DND-41 (cell line): ENCODE measurements at regions not wholly inside any gene's neighbourhood (a gene's known extent, or its start where the extent isn't known, plus 50 kb on each side); places are given as distances from the start of the nearest gene placed in this dataset.

Experiments used
- ATAC-seq: fragments of 200-7000 bp; cut with Tn5 transposase; 3 replicates; pipeline ENCODE4 v1.9.1; 2021; ENCODE audit warnings: low read depth; ENCODE audit not compliant: insufficient read depth
- DNase-seq: peaks from one replicate; pipeline ENCODE4 v3.0.0-alpha.2; 2020
- H2AFZ ChIP-seq: 2 replicates; pipeline ENCODE4 v1.6.0; 2012; ENCODE audit warnings: low read depth, low read length
- H3K27ac ChIP-seq: 2 replicates; pipeline ENCODE4 v1.5.1; 2012; ENCODE audit warnings: low read length, inconsistent platforms
- H3K27me3 ChIP-seq: fragments of 200-600 bp; sonication (generic); 2 replicates; pipeline ENCODE4 v1.6.0; 2012; ENCODE audit warnings: low read length, mild to moderate bottlenecking, inconsistent platforms; ENCODE audit not compliant: insufficient read depth, poor library complexity
- H3K36me3 ChIP-seq: 2 replicates; pipeline ENCODE4 v1.5.1; 2012; ENCODE audit warnings: low read length, inconsistent platforms; ENCODE audit not compliant: insufficient read depth
- H3K4me1 ChIP-seq: 2 replicates; pipeline ENCODE4 v1.5.1; 2012; ENCODE audit warnings: mild to moderate bottlenecking, low read length; ENCODE audit not compliant: insufficient read depth
- H3K4me2 ChIP-seq: 2 replicates; pipeline ENCODE4 v1.6.0; 2012; ENCODE audit warnings: mild to moderate bottlenecking, moderate library complexity, low read length, inconsistent platforms; ENCODE audit not compliant: insufficient read depth
- H3K4me3 ChIP-seq, 2 experiments: fragments of 200-600 bp in 1 of 2; shearing (Covaris generic) in 1 of 2; 2 replicates each; pipeline ENCODE4 v1.5.1; 2012 to 2016; ENCODE audit warnings: inconsistent platforms in 2 of 2, low read length in 2 of 2, mild to moderate bottlenecking in 2 of 2, low read depth in 1 of 2, moderate library complexity in 1 of 2
- H3K79me2 ChIP-seq: 2 replicates; pipeline ENCODE4 v1.6.0; 2012; ENCODE audit warnings: low read length, inconsistent platforms; ENCODE audit not compliant: insufficient read depth
- H3K9ac ChIP-seq: 2 replicates; pipeline ENCODE4 v1.6.0; 2012; ENCODE audit warnings: low read depth, mild to moderate bottlenecking, inconsistent platforms, low read length, moderate library complexity
- H3K9me3 ChIP-seq: 2 replicates; pipeline ENCODE4 v1.5.1; 2012; ENCODE audit warnings: low read length, moderate library complexity, mild to moderate bottlenecking, inconsistent platforms; ENCODE audit not compliant: insufficient read depth, severe bottlenecking
- H4K20me1 ChIP-seq: 2 replicates; pipeline ENCODE4 v1.6.0; 2012; ENCODE audit warnings: low read length; ENCODE audit not compliant: insufficient read depth
- CTCF ChIP-seq: IDR thresholded peaks from 2 replicates; pipeline ENCODE4 v1.5.1; 2012; ENCODE audit warnings: borderline replicate concordance, low read length, moderate library complexity, mild to moderate bottlenecking; ENCODE audit not compliant: poor library complexity, severe bottlenecking; ENCODE audit errors: extremely low read depth
- EZH2 ChIP-seq: IDR thresholded peaks from 3 replicates; pipeline ENCODE4 v1.6.1; 2012; ENCODE audit warnings: borderline replicate concordance, low read depth, mild to moderate bottlenecking, moderate library complexity, low read length, inconsistent platforms; ENCODE audit not compliant: severe bottlenecking

GRCh38 chr12:82058197-82058596 is 299.0 kb upstream of the PPFIA2 start:
- H3K9me3 ChIP-seq = no peaks in the 10 kb centered on the region
- no peaks in the 10 kb centered on the region for H3K79me2 ChIP-seq
- H3K27ac ChIP-seq = no peak overlapping the region
- TF ChIP-seq CTCF (no peak), EZH2 (no peak)
- no peaks in the 10 kb centered on the region for H3K4me1 ChIP-seq
- no peaks in the 10 kb centered on the region for H4K20me1 ChIP-seq
- ATAC-seq (no peak), DNase-seq (no peak)
- no peak overlapping the region for H3K4me2 ChIP-seq
- no peak overlapping the region for H3K4me3 ChIP-seq
- H3K27me3 ChIP-seq = no peaks in the 10 kb centered on the region
- H3K36me3 ChIP-seq = no peaks in the 10 kb centered on the region
- H3K9ac ChIP-seq = no peak overlapping the region
- H2AFZ ChIP-seq = no peak overlapping the region

GRCh38 chr12:82057770-82058169 is 298.6 kb upstream of the PPFIA2 start:
- no peak overlapping the region for H3K4me2 ChIP-seq
- H3K9ac ChIP-seq = no peak overlapping the region
- H3K4me1 ChIP-seq = no peaks in the 10 kb centered on the region
- no peaks in the 10 kb centered on the region for H4K20me1 ChIP-seq
- TF ChIP-seq EZH2 (no peak), CTCF (no peak)
- H3K27me3 ChIP-seq = no peaks in the 10 kb centered on the region
- DNase-seq (no peak), ATAC-seq (no peak)
- no peaks in the 10 kb centered on the region for H3K36me3 ChIP-seq
- no peaks in the 10 kb centered on the region for H3K79me2 ChIP-seq
- H3K9me3 ChIP-seq = no peaks in the 10 kb centered on the region
- H3K4me3 ChIP-seq = no peak overlapping the region
- H2AFZ ChIP-seq = no peak overlapping the region
- no peak overlapping the region for H3K27ac ChIP-seq

- Histone ChIP-seq H3K4me1 (no peaks in the 10 kb centered on the region), H3K9me3 (no peaks in the 10 kb centered on the region), H3K27ac (no peak overlapping the region), H3K79me2 (no peaks in the 10 kb centered on the region), H3K27me3 (no peaks in the 10 kb centered on the region), H3K4me3 (no peak overlapping the region), H2AFZ (no peak overlapping the region), H3K9ac (no peak overlapping the region), H4K20me1 (no peaks in the 10 kb centered on the region), H3K36me3 (no peaks in the 10 kb centered on the region), H3K4me2 (no peak overlapping the region)
- no peak for TF ChIP-seq EZH2
- TF ChIP-seq CTCF = no peak
- no peak for DNase-seq
- ATAC-seq = no peak
Observed at GRCh38 chr12:82055391-82055790, 296.2 kb upstream of the PPFIA2 start.

- no peaks in the 10 kb centered on the region for H3K27me3 ChIP-seq
- no peak overlapping the region for H3K4me3 ChIP-seq
- H3K4me2 ChIP-seq = no peak overlapping the region
- H3K4me1 ChIP-seq = no peaks in the 10 kb centered on the region
- no peak overlapping the region for H3K27ac ChIP-seq
- no peak overlapping the region for H3K9ac ChIP-seq
- H3K79me2 ChIP-seq = no peaks in the 10 kb centered on the region
- no peaks in the 10 kb centered on the region for H4K20me1 ChIP-seq
- DNase-seq (no peak), ATAC-seq (no peak)
- TF ChIP-seq EZH2 (no peak), CTCF (no peak)
- H2AFZ ChIP-seq = no peak overlapping the region
- no peaks in the 10 kb centered on the region for H3K9me3 ChIP-seq
- H3K36me3 ChIP-seq = no peaks in the 10 kb centered on the region
Observed at GRCh38 chr12:82054566-82054965, 295.4 kb upstream of the PPFIA2 start.
